Activated T-cell treated with anti-CD3 and anti-CD28 coated beads, Interleukin-2, amount 50 U/mL, for 72 hours (primary cell): ENCODE measurements at regions not wholly inside any gene's neighbourhood (a gene's known extent, or its start where the extent isn't known, plus 50 kb on each side); places are given as distances from the start of the nearest gene placed in this dataset.

Experiments
- ATAC-seq, 2 donors: fragments of 150-1000 bp; cut with Tn5 transposase; replicated peaks in 1 of 2; 2 replicates each; pipeline ENCODE4 v1.10.0; 2021; ENCODE audit warnings: moderate library complexity in 2 of 2, mild to moderate bottlenecking in 1 of 2
- DNase-seq, 2 donors: peaks; one replicate each; pipeline ENCODE4 v3.0.0; 2021 to 2022; ENCODE audit warnings: mixed read lengths in 1 of 2
- H3K27ac Mint-ChIP-seq: one replicate; pipeline ENCODE4 v1.8.0; 2022; ENCODE audit warnings: mild to moderate bottlenecking, moderate library complexity, mixed read lengths
- H3K27me3 Mint-ChIP-seq: one replicate; pipeline ENCODE4 v1.8.0; 2022; ENCODE audit warnings: low read depth, mixed read lengths
- H3K36me3 Mint-ChIP-seq, 2 donors: one replicate each; pipeline ENCODE4 v1.8.0; 2022; ENCODE audit warnings: mixed read lengths in 2 of 2, mild to moderate bottlenecking in 1 of 2; ENCODE audit not compliant: insufficient read depth in 2 of 2
- H3K4me1 Mint-ChIP-seq: one replicate; pipeline ENCODE4 v1.8.0; 2022; ENCODE audit warnings: low read depth, mixed read lengths
- H3K4me3 Mint-ChIP-seq, 2 donors: one replicate each; pipeline ENCODE4 v1.8.0; 2022; ENCODE audit warnings: mild to moderate bottlenecking in 2 of 2, mixed read lengths in 2 of 2, moderate library complexity in 2 of 2
- H3K9me3 Mint-ChIP-seq, 2 donors: one replicate each; pipeline ENCODE4 v1.8.0; 2022; ENCODE audit warnings: mixed read lengths in 2 of 2

GRCh38 chr2:61774351-61774750, 79.5 kb downstream of the FAM161A start:
- H3K9me3 Mint-ChIP-seq: no peaks in the 10 kb centered on the region
- H3K4me1 Mint-ChIP-seq: no peaks in the 10 kb centered on the region
- H3K36me3 Mint-ChIP-seq: no peaks in the 10 kb centered on the region
- DNase-seq (no peak), ATAC-seq (no peak)
- no peak overlapping the region for H3K4me3 Mint-ChIP-seq
- peaks cover 20% of the 10 kb centered on the region for H3K27me3 Mint-ChIP-seq
- H3K27ac Mint-ChIP-seq: no peak overlapping the region

- Mint-ChIP-seq H3K9me3 (no peaks in the 10 kb centered on the region), H3K36me3 (no peaks in the 10 kb centered on the region), H3K27ac (no peak overlapping the region), H3K4me3 (no peak overlapping the region), H3K27me3 (peaks cover 13% of the 10 kb centered on the region), H3K4me1 (no peaks in the 10 kb centered on the region)
- ATAC-seq (no peak), DNase-seq (no peak)
Measured at GRCh38 chr2:61771904-61772845, 81.7 kb downstream of the FAM161A start.

- H3K27me3 Mint-ChIP-seq: peaks cover 2% of the 10 kb centered on the region
Measured at GRCh38 chr2:61770746-61771145, 83.1 kb downstream of the FAM161A start.

GRCh38 chr2:61770298-61770697, 83.6 kb downstream of the FAM161A start:
- Mint-ChIP-seq H3K36me3 (peaks cover 0 to 2% of the 10 kb centered on the region in 2 donors), H3K9me3 (peaks cover 0 to 1% of the 10 kb centered on the region in 2 donors), H3K4me3 (no peak overlapping the region), H3K27ac (no peak overlapping the region), H3K4me1 (no peaks in the 10 kb centered on the region), H3K27me3 (no peaks in the 10 kb centered on the region)
- DNase-seq (no peak), ATAC-seq (no peak)

More at GRCh38 chr2:61770746-61771145, 83.1 kb downstream of the FAM161A start:
- Mint-ChIP-seq H3K36me3 (peaks cover 0 to 2% of the 10 kb centered on the region in 2 donors), H3K27ac (no peak overlapping the region), H3K4me1 (no peaks in the 10 kb centered on the region), H3K9me3 (peaks cover 0 to 1% of the 10 kb centered on the region in 2 donors), H3K4me3 (no peak overlapping the region)
- ATAC-seq (no peak), DNase-seq (no peak)

- Mint-ChIP-seq H3K27ac (no peak overlapping the region), H3K36me3 (peaks cover 2% of the 10 kb centered on the region in 2 donors), H3K4me1 (no peaks in the 10 kb centered on the region), H3K4me3 (no peak overlapping the region), H3K27me3 (no peaks in the 10 kb centered on the region), H3K9me3 (peaks cover 0 to 1% of the 10 kb centered on the region in 2 donors)
- no peak for DNase-seq
- no peak for ATAC-seq
Measured at GRCh38 chr2:61769093-61769675, 84.7 kb downstream of the FAM161A start.

- Mint-ChIP-seq H3K9me3 (peaks cover 0 to 1% of the 10 kb centered on the region in 2 donors), H3K36me3 (peaks cover 3 to 5% of the 10 kb centered on the region in 2 donors), H3K4me3 (peak overlapping the region; percentile 93 to 97), H3K4me1 (peaks cover 20% of the 10 kb centered on the region), H3K27me3 (no peaks in the 10 kb centered on the region), H3K27ac (peak overlapping the region; percentile 91)
- peak; percentile 98 for DNase-seq
- peak; percentile 98 for ATAC-seq
Measured at GRCh38 chr2:61764035-61764800, 89.6 kb downstream of the FAM161A start.

GRCh38 chr2:61763605-61764034, 90.2 kb downstream of the FAM161A start:
- Mint-ChIP-seq H3K36me3 (peaks cover 3 to 5% of the 10 kb centered on the region in 2 donors), H3K9me3 (peaks cover 0 to 1% of the 10 kb centered on the region in 2 donors), H3K4me1 (peaks cover 24% of the 10 kb centered on the region), H3K27ac (peak overlapping the region; percentile 91), H3K4me3 (peak overlapping the region; percentile 93 to 97), H3K27me3 (no peaks in the 10 kb centered on the region)
- ATAC-seq (peak; percentile 5 to 12), DNase-seq (no peak)

- peak overlapping the region; percentile 93 for H3K27ac Mint-ChIP-seq
- peak overlapping the region; percentile 59 to 81 for H3K4me3 Mint-ChIP-seq
- DNase-seq (peak; percentile 13 to 22), ATAC-seq (no peak)
- peaks cover 3 to 5% of the 10 kb centered on the region in 2 donors for H3K36me3 Mint-ChIP-seq
- H3K27me3 Mint-ChIP-seq: no peaks in the 10 kb centered on the region
- H3K4me1 Mint-ChIP-seq: peaks cover 24% of the 10 kb centered on the region
- peaks cover 0 to 1% of the 10 kb centered on the region in 2 donors for H3K9me3 Mint-ChIP-seq
Measured at GRCh38 chr2:61762292-61762691, 91.6 kb downstream of the FAM161A start.

GRCh38 chr2:61759718-61760117, 94.1 kb downstream of the FAM161A start:
- peak overlapping the region; percentile 52 for H3K27ac Mint-ChIP-seq
- peak overlapping the region in 1 of 2 donors; percentile 67 for H3K4me3 Mint-ChIP-seq
- H3K9me3 Mint-ChIP-seq: peaks cover 2 to 5% of the 10 kb centered on the region in 2 donors
- H3K27me3 Mint-ChIP-seq: no peaks in the 10 kb centered on the region
- ATAC-seq (no peak), DNase-seq (no peak)
- H3K4me1 Mint-ChIP-seq: peaks cover 24% of the 10 kb centered on the region
- peaks cover 3 to 4% of the 10 kb centered on the region in 2 donors for H3K36me3 Mint-ChIP-seq

GRCh38 chr2:61759005-61759404, 94.9 kb downstream of the FAM161A start:
- no peak for DNase-seq
- Mint-ChIP-seq H3K4me3 (no peak overlapping the region), H3K36me3 (peaks cover 0 to 4% of the 10 kb centered on the region in 2 donors), H3K9me3 (peaks cover 2 to 5% of the 10 kb centered on the region in 2 donors), H3K27me3 (no peaks in the 10 kb centered on the region), H3K27ac (no peak overlapping the region), H3K4me1 (peaks cover 24% of the 10 kb centered on the region)
- ATAC-seq: no peak

GRCh38 chr2:61758159-61758558, 95.7 kb downstream of the FAM161A start:
- ATAC-seq (peak; percentile 11 to 39), DNase-seq (no peak)
- no peak overlapping the region for H3K27ac Mint-ChIP-seq
- no peak overlapping the region for H3K4me3 Mint-ChIP-seq
- H3K27me3 Mint-ChIP-seq: no peaks in the 10 kb centered on the region
- peaks cover 24% of the 10 kb centered on the region for H3K4me1 Mint-ChIP-seq
- H3K36me3 Mint-ChIP-seq: peaks cover 0 to 4% of the 10 kb centered on the region in 2 donors
- peaks cover 2 to 7% of the 10 kb centered on the region in 2 donors for H3K9me3 Mint-ChIP-seq

GRCh38 chr2:61753512-61753911, 100.3 kb downstream of the FAM161A start:
- Mint-ChIP-seq H3K9me3 (peaks cover 2 to 7% of the 10 kb centered on the region in 2 donors), H3K4me3 (no peak overlapping the region), H3K27ac (no peak overlapping the region), H3K4me1 (no peaks in the 10 kb centered on the region), H3K27me3 (no peaks in the 10 kb centered on the region), H3K36me3 (peaks cover 0 to 1% of the 10 kb centered on the region in 2 donors)
- no peak for ATAC-seq
- DNase-seq: no peak
